IMR-90 (cell line): ENCODE measurements at regions not wholly inside any gene's neighbourhood (a gene's known extent, or its start where the extent isn't known, plus 50 kb on each side); places are given as distances from the start of the nearest gene placed in this dataset.

Source experiments
- ATAC-seq: fragments of 200-7000 bp; cut with Tn5 transposase; 2 replicates; pipeline ENCODE4 v1.9.1; 2020; ENCODE audit warnings: low read depth, mild to moderate bottlenecking, moderate library complexity
- BruUV-seq: library from RNA; stranded (reverse); fragments of 400-500 nt; replicated peaks from 2 replicates; lab custom pipeline; 2021; lab: Mats Ljungman, UMichigan
- CTCF ChIA-PET: fragments of 300-600 bp; formaldehyde crosslinking; extraction: SDS; loops from one replicate; lab custom pipeline; 2021; ENCODE audit warnings: antibody characterized with exemption; lab: Yijun Ruan, JAX
- POLR2A ChIA-PET: fragments of 300-600 bp; sonication (Branson Sonifier 250); formaldehyde crosslinking; loops from one replicate; lab custom pipeline; 2022; ENCODE audit warnings: antibody characterized with exemption; ENCODE audit not compliant: unreplicated experiment; lab: Charles Lee
- DNase-seq: peaks from one replicate; pipeline ENCODE4 v3.0.0; 2013
- H2AFZ ChIP-seq: replicated peaks from 2 replicates; pipeline ENCODE3; 2013; ENCODE audit warnings: low read length, mild to moderate bottlenecking; ENCODE audit not compliant: poor library complexity
- H2AK5ac ChIP-seq: 2 replicates; pipeline ENCODE4 v1.6.1; 2013; ENCODE audit warnings: low read depth, low read length, inconsistent platforms
- H2AK9ac ChIP-seq: replicated peaks from 2 replicates; pipeline ENCODE3; 2013; ENCODE audit warnings: mild to moderate bottlenecking, low read depth, low read length, moderate library complexity; ENCODE audit not compliant: poor library complexity
- H2BK120ac ChIP-seq: 2 replicates; pipeline ENCODE4 v1.6.1; 2013; ENCODE audit warnings: low read depth, low read length, inconsistent platforms
- H2BK15ac ChIP-seq: 3 replicates; pipeline ENCODE4 v1.6.1; 2013; ENCODE audit warnings: low read depth, low read length, inconsistent platforms
- H2BK20ac ChIP-seq: 2 replicates; pipeline ENCODE4 v1.6.1; 2013; ENCODE audit warnings: low read depth, mild to moderate bottlenecking, inconsistent platforms, low read length, moderate library complexity
- H2BK5ac ChIP-seq: 2 replicates; pipeline ENCODE4 v1.6.1; 2013; ENCODE audit warnings: mild to moderate bottlenecking, low read depth, low read length, inconsistent platforms; ENCODE audit not compliant: poor library complexity, severe bottlenecking
- H3K14ac ChIP-seq: replicated peaks from 2 replicates; pipeline ENCODE4 v1.6.1; 2013; ENCODE audit warnings: low read depth, low read length, inconsistent platforms
- H3K18ac ChIP-seq: 2 replicates; pipeline ENCODE4 v1.6.1; 2013; ENCODE audit warnings: low read depth, low read length, control low read depth
- H3K23ac ChIP-seq: 2 replicates; pipeline ENCODE4 v1.6.1; 2013; ENCODE audit warnings: low read depth, low read length, inconsistent platforms
- H3K27ac ChIP-seq: 2 replicates; pipeline ENCODE4 v1.5.1; 2013; ENCODE audit warnings: mild to moderate bottlenecking, control low read depth, low read length; ENCODE audit not compliant: insufficient read depth
- H3K27me3 ChIP-seq: 2 replicates; pipeline ENCODE4 v1.6.1; 2013; ENCODE audit warnings: low read length; ENCODE audit not compliant: control insufficient read depth, insufficient read depth
- H3K36me3 ChIP-seq: 2 replicates; pipeline ENCODE4 v1.6.1; 2013; ENCODE audit warnings: low read length, mixed read lengths; ENCODE audit not compliant: control insufficient read depth, insufficient read depth
- H3K4ac ChIP-seq: 2 replicates; pipeline ENCODE4 v1.6.1; 2013; ENCODE audit warnings: low read depth, low read length, inconsistent platforms
- H3K4me1 ChIP-seq: 2 replicates; pipeline ENCODE4 v1.6.1; 2013; ENCODE audit warnings: low read length, mixed read lengths; ENCODE audit not compliant: control insufficient read depth, insufficient read depth
- H3K4me2 ChIP-seq: 2 replicates; pipeline ENCODE4 v1.6.1; 2013; ENCODE audit warnings: low read depth, mild to moderate bottlenecking, control low read depth, low read length, moderate library complexity
- H3K4me3 ChIP-seq: 2 replicates; pipeline ENCODE4 v1.5.1; 2013; ENCODE audit warnings: low read depth, mild to moderate bottlenecking, control low read depth, low read length, moderate library complexity; ENCODE audit not compliant: insufficient read depth
- H3K56ac ChIP-seq: 2 replicates; pipeline ENCODE4 v1.6.1; 2013; ENCODE audit warnings: low read length, inconsistent platforms; ENCODE audit not compliant: insufficient read depth; ENCODE audit errors: extremely low read depth
- H3K79me1 ChIP-seq, 2 experiments: 2 replicates each; pipeline ENCODE4 v1.6.1; 2013; ENCODE audit warnings: low read length in 2 of 2, inconsistent platforms in 1 of 2, low read depth in 1 of 2
- H3K9ac ChIP-seq: 2 replicates; pipeline ENCODE4 v1.6.1; 2013; ENCODE audit warnings: low read depth, low read length, control low read depth
- H3K9me1 ChIP-seq: 2 replicates; pipeline ENCODE4 v1.6.1; 2013; ENCODE audit warnings: low read length, inconsistent platforms; ENCODE audit not compliant: insufficient read depth
- H3K9me3 ChIP-seq: 2 replicates; pipeline ENCODE4 v1.6.1; 2013; ENCODE audit warnings: low read length; ENCODE audit not compliant: control insufficient read depth, insufficient read depth
- H4K20me1 ChIP-seq: 2 replicates; pipeline ENCODE4 v1.6.1; 2013; ENCODE audit warnings: low read length, inconsistent platforms; ENCODE audit not compliant: insufficient read depth
- H4K5ac ChIP-seq: 2 replicates; pipeline ENCODE4 v1.6.1; 2013; ENCODE audit warnings: mild to moderate bottlenecking, low read depth, low read length, control low read depth
- H4K8ac ChIP-seq, 2 experiments: 2 replicates each; pipeline ENCODE4 v1.6.1; 2013; ENCODE audit warnings: low read depth in 2 of 2, low read length in 2 of 2, control low read depth in 1 of 2, inconsistent platforms in 1 of 2
- H4K91ac ChIP-seq: 2 replicates; pipeline ENCODE4 v1.6.1; 2013; ENCODE audit warnings: low read depth, low read length, inconsistent platforms; ENCODE audit not compliant: insufficient read depth
- BHLHE40 ChIP-seq: fragments of 150-350 bp; IDR thresholded peaks from 2 replicates; pipeline ENCODE4 v1.6.1; 2016; ENCODE audit warnings: mild to moderate bottlenecking, low read depth, low read length
- CEBPB ChIP-seq: IDR thresholded peaks from 2 replicates; pipeline ENCODE4 v1.6.1; 2012; ENCODE audit warnings: low read depth, low read length, improper control_type of control experiment
- CHD1 ChIP-seq: IDR thresholded peaks from 2 replicates; pipeline ENCODE4 v1.6.1; 2012; ENCODE audit warnings: low read depth, low read length, improper control_type of control experiment
- FOS ChIP-seq: fragments of 150-350 bp; IDR thresholded peaks from 2 replicates; pipeline ENCODE4 v1.6.1; 2016; ENCODE audit warnings: low read depth, low read length
- MAFK ChIP-seq: IDR thresholded peaks from 2 replicates; pipeline ENCODE4 v1.6.1; 2012; ENCODE audit warnings: low read depth, low read length, improper control_type of control experiment
- MAZ ChIP-seq: IDR thresholded peaks from 2 replicates; pipeline ENCODE4 v1.6.1; 2012; ENCODE audit warnings: low read depth, mild to moderate bottlenecking, low read length, improper control_type of control experiment, moderate library complexity, borderline replicate concordance
- MXI1 ChIP-seq: IDR thresholded peaks from 2 replicates; pipeline ENCODE4 v1.6.1; 2012; ENCODE audit warnings: low read depth, mild to moderate bottlenecking, low read length, moderate library complexity, borderline replicate concordance
- NFE2L2 ChIP-seq: fragments of 150-350 bp; IDR thresholded peaks from 2 replicates; pipeline ENCODE4 v1.6.1; 2016; ENCODE audit warnings: low read depth, mild to moderate bottlenecking, low read length
- POLR2A ChIP-seq: IDR thresholded peaks from 2 replicates; pipeline ENCODE4 v1.6.1; 2012; ENCODE audit warnings: mild to moderate bottlenecking, low read depth, low read length
- RAD21 ChIP-seq: IDR thresholded peaks from 2 replicates; pipeline ENCODE4 v1.6.1; 2012; ENCODE audit warnings: low read length, improper control_type of control experiment
- RCOR1 ChIP-seq: IDR thresholded peaks from 2 replicates; pipeline ENCODE4 v1.6.1; 2012; ENCODE audit warnings: mild to moderate bottlenecking, low read length, improper control_type of control experiment; ENCODE audit not compliant: insufficient replicate concordance
- RFX5 ChIP-seq: IDR thresholded peaks from 2 replicates; pipeline ENCODE4 v1.8.0; 2012; ENCODE audit warnings: low read depth, mild to moderate bottlenecking, low read length, moderate library complexity
- SMC3 ChIP-seq: fragments of 150-350 bp; IDR thresholded peaks from 2 replicates; pipeline ENCODE4 v1.6.1; 2016; ENCODE audit warnings: low read depth, mild to moderate bottlenecking, antibody characterized with exemption, low read length, moderate library complexity
- WGBS, 2 experiments: methylation state at CpG; one replicate each; pipeline versions ENCODE4 v1.1.5 to v1.1.7; 2013; ENCODE audit warnings: missing lambda C conversion rate in 2 of 2; ENCODE audit not compliant: insufficient read length in 1 of 2; ENCODE audit errors: extremely low coverage in 2 of 2; 5-methylcytosine and 5-hydroxymethylcytosine counted together
- dilution Hi-C: fragments of 300-500 bp; cut with HindIII; formaldehyde crosslinking; loops from one replicate; pipeline ENCODE4 v1.14.3; 2018; ENCODE audit warnings: low sequenced_read_pairs; ENCODE audit not compliant: unreplicated experiment
- in situ Hi-C: fragments of 300-500 bp; cut with MboI; formaldehyde crosslinking; loops from 3 replicates; pipeline ENCODE4 v1.14.3; 2019; ENCODE audit warnings: low sequenced_read_pairs, inconsistent platforms, mixed read lengths
- intact Hi-C: fragments of 100-400 bp; cut with micrococcal nuclease; formaldehyde crosslinking; loops from 2 replicates; pipeline ENCODE4 v1.10.0; 2022
- TF ChIP-seq, protein P1 (sequence below): fragments of 150-350 bp; IDR thresholded peaks from 2 replicates; pipeline ENCODE4 v1.6.1; 2017; ENCODE audit warnings: mild to moderate bottlenecking, antibody characterized with exemption, low read length, low read depth
- TF ChIP-seq, protein P2 (sequence below): conservative IDR thresholded peaks from 2 replicates; pipeline ENCODE4 v1.5.1; 2012; ENCODE audit warnings: mild to moderate bottlenecking, low read depth, low read length, improper control_type of control experiment
- TF ChIP-seq, protein P3 (sequence below): fragments of 150-350 bp; IDR thresholded peaks from 2 replicates; pipeline ENCODE4 v1.6.1; 2016; ENCODE audit warnings: low read depth, mild to moderate bottlenecking, low read length, moderate library complexity, borderline replicate concordance

- no peak overlapping the region for H4K5ac ChIP-seq
- no peaks in the 10 kb centered on the region for H3K79me1 ChIP-seq
- no peak overlapping the region for H3K56ac ChIP-seq
- dilution Hi-C loops (no loop called here), intact Hi-C loops (no loop called here), in situ Hi-C loops (no loop called here)
- no peak overlapping the region for H3K14ac ChIP-seq
- H3K4me1 ChIP-seq = no peaks in the 10 kb centered on the region
- H3K4me2 ChIP-seq = no peak overlapping the region
- no peak overlapping the region for H3K23ac ChIP-seq
- no peak overlapping the region for H3K27ac ChIP-seq
- H2AK5ac ChIP-seq = no peak overlapping the region
- no peak overlapping the region for H2BK20ac ChIP-seq
- H2BK120ac ChIP-seq = no peak overlapping the region
- H2AK9ac ChIP-seq = no peak overlapping the region
- H3K4ac ChIP-seq = no peak overlapping the region
- H3K36me3 ChIP-seq = no peaks in the 10 kb centered on the region
- TF ChIP-seq RAD21 (no peak), MAFK (no peak), RCOR1 (no peak), NFE2L2 (no peak), FOS (no peak), POLR2A (no peak), BHLHE40 (no peak), MAZ (no peak), CHD1 (no peak), RFX5 (no peak), SMC3 (no peak), CEBPB (no peak), MXI1 (no peak)
- TF ChIP-seq, protein P1, sequence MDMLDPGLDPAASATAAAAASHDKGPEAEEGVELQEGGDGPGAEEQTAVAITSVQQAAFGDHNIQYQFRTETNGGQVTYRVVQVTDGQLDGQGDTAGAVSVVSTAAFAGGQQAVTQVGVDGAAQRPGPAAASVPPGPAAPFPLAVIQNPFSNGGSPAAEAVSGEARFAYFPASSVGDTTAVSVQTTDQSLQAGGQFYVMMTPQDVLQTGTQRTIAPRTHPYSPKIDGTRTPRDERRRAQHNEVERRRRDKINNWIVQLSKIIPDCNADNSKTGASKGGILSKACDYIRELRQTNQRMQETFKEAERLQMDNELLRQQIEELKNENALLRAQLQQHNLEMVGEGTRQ = no peak
- TF ChIP-seq, protein P2, sequence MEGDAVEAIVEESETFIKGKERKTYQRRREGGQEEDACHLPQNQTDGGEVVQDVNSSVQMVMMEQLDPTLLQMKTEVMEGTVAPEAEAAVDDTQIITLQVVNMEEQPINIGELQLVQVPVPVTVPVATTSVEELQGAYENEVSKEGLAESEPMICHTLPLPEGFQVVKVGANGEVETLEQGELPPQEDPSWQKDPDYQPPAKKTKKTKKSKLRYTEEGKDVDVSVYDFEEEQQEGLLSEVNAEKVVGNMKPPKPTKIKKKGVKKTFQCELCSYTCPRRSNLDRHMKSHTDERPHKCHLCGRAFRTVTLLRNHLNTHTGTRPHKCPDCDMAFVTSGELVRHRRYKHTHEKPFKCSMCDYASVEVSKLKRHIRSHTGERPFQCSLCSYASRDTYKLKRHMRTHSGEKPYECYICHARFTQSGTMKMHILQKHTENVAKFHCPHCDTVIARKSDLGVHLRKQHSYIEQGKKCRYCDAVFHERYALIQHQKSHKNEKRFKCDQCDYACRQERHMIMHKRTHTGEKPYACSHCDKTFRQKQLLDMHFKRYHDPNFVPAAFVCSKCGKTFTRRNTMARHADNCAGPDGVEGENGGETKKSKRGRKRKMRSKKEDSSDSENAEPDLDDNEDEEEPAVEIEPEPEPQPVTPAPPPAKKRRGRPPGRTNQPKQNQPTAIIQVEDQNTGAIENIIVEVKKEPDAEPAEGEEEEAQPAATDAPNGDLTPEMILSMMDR = no peak
- TF ChIP-seq, protein P3, sequence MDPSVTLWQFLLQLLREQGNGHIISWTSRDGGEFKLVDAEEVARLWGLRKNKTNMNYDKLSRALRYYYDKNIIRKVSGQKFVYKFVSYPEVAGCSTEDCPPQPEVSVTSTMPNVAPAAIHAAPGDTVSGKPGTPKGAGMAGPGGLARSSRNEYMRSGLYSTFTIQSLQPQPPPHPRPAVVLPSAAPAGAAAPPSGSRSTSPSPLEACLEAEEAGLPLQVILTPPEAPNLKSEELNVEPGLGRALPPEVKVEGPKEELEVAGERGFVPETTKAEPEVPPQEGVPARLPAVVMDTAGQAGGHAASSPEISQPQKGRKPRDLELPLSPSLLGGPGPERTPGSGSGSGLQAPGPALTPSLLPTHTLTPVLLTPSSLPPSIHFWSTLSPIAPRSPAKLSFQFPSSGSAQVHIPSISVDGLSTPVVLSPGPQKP = no peak
- no peak overlapping the region for H2AFZ ChIP-seq
- H3K27me3 ChIP-seq = no peaks in the 10 kb centered on the region
- no peak overlapping the region for H4K91ac ChIP-seq
- H4K8ac ChIP-seq = no peak overlapping the region
- no peaks in the 10 kb centered on the region for H3K9me3 ChIP-seq
- no peak overlapping the region for H3K18ac ChIP-seq
- H2BK15ac ChIP-seq = no peak overlapping the region
- ATAC-seq (no peak), DNase-seq (no peak)
- ChIA-PET POLR2A (no interaction called here), CTCF (no interaction called here)
- no peak overlapping the region for H3K4me3 ChIP-seq
- no peaks in the 10 kb centered on the region for H4K20me1 ChIP-seq
- 49% methylated on average over 4 of the region's 10 CpGs; no CpG with 5 or more reads in 1 of the 2 experiments for WGBS, 2 experiments
- no peak overlapping the region for H2BK5ac ChIP-seq
- H3K9ac ChIP-seq = no peak overlapping the region
- BruUV-seq = no TSS peak
- H3K9me1 ChIP-seq = no peaks in the 10 kb centered on the region
Measured at GRCh38 chr14:95814363-95815225, 62.0 kb upstream of the TUNAR start.
